NCI-H146 treated with DMSO at 0.1 percent for 48 hours (cell line): ENCODE measurements at regions not wholly inside any gene's neighbourhood (a gene's known extent, or its start where the extent isn't known, plus 50 kb on each side); places are given as distances from the start of the nearest gene placed in this dataset.

Experiments
- DNase-seq: peaks from one replicate; lab custom pipeline; 2025; ENCODE audit not compliant: unreplicated experiment; lab: John Stamatoyannopoulos, UW

- no peak for DNase-seq
Measured at GRCh38 chr6:137357263-137357947, 136.8 kb downstream of the OLIG3 start.

- no peak for DNase-seq
Measured at GRCh38 chr6:137353842-137354397, 134.7 kb upstream of the IFNGR1 start.

DNA sequence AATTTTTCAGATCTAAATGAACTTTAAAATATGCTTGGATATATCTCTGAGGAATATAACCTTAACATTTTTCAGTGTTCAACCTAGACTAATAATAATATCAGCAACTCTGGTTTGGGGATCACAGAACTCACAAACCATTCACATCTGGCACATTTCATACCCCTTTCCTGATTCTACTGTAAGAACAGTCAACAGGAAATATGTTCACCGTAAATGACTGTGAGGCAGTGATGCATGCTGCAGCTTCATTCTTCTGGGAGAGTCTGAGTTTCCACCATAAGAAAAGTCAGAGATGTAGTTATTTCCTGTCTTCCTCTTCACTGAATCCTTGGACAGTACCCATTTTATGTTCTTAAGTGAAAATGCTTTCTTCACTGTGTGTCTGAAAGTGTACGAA, 134.2 kb upstream of the IFNGR1 start:
- DNase-seq, result no peak

DNA sequence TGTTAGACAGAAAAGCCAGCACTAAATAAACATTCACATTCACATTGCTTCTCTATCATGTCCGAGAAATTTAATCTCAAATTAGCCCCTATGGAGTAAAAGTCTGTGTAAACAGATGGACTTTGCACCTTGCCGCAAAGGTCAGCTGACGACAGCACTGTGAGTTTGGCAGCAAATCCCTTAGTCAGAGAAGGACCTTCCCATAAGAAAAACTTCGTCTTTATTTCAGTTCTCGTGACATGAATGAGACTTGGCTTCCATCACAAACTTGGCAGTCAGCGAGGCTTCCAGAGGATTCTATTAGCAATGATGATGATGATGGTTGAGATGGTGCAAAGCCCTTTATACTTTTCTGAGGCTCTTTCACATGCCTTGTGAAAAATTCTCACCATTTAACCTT, 133.7 kb upstream of the IFNGR1 start:
- DNase-seq, result no peak

GRCh38 chr6:137351890-137352289, 132.7 kb upstream of the IFNGR1 start:
- DNase-seq, result no peak

DNA sequence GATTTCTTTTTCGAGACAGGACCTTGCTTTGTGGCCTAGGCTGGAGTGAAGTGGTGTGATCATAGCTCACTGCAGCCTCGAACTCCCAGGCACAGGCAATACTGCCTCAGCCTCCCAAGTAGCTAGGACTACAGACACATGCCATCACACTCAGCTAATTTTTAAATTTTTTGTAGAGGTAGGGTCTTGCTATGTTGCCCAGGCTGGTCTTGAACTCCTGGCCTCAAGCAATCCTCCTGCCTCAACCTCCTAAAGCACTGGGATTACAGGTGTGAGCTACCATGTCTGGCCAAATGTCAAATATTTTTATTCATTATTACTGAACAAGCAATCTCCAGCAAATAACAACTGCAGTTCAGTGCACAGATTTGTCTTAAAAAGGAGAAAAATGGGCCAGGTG, 131.7 kb upstream of the IFNGR1 start:
- DNase-seq, result no peak

DNA sequence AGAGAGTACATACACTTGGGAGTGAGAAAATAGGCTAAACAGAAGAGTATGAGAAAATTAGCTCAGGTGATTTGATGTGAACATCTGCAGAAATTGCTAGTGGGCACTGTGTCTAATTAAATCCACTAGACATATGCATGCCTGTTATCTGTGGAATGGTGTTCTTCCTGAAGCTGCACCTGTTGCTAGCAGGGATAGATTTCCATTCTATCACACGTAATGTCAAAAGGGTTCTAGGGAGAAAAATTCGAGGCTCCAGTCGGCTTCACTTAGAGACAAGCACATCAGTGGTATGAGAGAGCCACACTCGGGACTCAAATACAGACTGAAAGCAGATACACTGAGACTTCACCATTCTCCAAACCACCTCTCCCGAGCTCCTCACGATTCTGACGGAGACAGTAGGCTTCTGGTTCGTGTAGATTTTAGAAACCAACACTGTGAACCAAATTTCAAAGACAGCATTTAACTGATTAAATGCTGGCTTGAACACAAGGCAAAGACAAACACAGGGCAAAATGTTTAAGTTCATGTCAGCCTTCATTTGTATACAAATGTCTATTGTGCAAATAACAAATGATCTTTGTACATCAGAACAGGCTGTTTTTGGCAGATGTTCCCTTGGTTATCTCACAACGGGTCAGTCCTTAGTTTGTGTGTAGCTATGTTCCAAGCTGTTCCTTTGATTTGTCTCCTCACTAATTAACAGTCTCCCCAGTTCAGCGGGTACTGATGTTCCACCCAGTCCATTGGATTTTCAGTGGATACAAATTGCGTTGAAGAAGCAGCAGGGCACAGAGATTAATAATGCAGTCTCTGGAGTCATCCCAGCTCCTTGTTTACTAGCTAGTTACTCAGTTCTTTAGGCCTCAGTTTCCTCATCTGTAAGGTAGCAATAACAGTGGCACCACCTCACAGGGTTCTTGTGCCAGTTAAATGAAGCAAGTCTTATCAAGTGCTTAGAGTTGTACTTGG, 131.0 kb upstream of the IFNGR1 start:
- no peak for DNase-seq

GRCh38 chr6:137348777-137349176, 129.6 kb upstream of the IFNGR1 start:
- DNase-seq, result no peak

DNA sequence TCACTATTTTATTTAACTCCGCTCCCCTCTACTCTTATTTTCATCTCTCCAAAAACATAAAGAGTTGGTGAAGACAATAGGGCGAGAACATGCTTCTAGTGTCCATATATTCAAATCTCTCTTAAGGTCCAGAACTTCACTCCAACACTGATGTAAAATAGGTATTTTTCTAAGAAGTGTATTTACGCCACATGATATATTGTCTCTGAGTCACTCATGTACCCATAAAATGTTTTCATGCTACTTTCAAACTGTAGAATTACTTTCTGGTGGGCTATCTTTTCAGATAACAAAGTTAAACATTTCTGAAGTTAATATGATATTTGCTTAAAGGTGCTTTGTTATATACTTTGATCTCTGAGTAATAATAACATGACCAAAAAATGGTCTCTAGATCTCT, 124.1 kb upstream of the IFNGR1 start:
- DNase-seq, result no peak

- no peak for DNase-seq
Measured at GRCh38 chr6:137342607-137343190, 123.5 kb upstream of the IFNGR1 start.

- DNase-seq, result no peak
Measured at GRCh38 chr6:137341681-137342195, 122.6 kb upstream of the IFNGR1 start.

GRCh38 chr6:137339929-137340559, 120.9 kb upstream of the IFNGR1 start:
- no peak for DNase-seq

- no peak for DNase-seq
Measured at GRCh38 chr6:137334884-137335283, 115.7 kb upstream of the IFNGR1 start.

DNA sequence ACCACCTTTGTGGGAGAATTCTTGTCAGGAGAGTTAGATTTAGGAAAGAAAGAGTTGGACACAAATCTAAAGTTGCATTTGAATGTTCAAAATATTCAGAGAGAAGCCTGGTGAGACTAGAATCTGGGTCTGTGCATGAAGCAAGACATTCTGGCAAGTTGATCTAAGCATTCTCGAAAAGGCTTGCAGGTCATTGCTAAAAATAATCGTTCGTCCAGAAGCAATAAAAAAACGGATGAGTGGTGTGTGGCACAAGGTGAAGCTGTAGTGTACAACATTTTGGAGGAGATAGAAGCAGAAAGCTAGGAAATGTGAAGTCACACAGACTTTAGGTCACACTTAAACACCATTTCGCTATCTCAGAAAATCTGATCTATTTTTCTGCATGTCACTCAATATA, 114.9 kb upstream of the IFNGR1 start:
- no peak for DNase-seq

- no peak for DNase-seq
Measured at GRCh38 chr6:137332637-137333280, 113.6 kb upstream of the IFNGR1 start.

DNA sequence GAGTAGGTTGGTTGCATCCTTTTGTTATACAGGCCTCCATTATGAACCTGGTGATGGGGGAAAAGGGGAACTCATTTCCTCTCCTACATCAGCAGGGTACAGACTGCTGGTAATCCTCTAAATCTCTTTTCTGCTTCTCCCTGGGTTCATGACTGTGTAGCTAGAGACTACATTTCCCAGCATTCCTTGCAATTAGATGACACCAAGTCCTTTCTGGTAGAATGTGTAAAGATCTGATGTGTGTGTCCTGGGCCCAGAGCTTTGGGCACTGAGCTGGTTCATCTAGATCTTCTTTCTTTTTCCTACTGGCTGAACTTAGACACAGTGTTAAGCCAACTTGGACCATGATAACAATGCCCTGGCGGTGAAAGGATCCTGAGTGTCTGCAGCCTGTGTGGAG, 104.7 kb upstream of the IFNGR1 start:
- DNase-seq, result no peak

GRCh38 chr6:137320271-137320670, 101.1 kb upstream of the IFNGR1 start:
- DNase-seq, result no peak

GRCh38 chr6:137316626-137317025, 97.4 kb upstream of the IFNGR1 start:
- DNase-seq, result no peak

DNA sequence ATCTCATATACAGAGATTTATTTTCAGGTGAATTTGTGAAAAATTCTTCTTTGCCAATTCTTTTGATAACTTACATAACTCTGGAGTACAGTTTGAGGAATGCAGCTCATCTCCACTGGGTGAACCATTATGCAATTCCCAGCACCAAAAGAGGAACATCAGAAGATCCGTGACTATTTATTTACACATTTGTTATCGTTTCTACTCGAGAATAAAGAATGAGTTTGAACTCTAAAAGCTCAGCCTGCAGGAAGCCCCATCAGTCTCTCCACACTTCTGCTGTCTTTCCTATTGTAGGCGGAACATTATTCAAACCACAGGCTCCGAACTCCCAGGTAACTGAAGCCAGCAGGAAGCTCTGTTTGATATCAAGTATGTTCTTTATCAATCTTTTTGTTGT, 95.9 kb upstream of the IFNGR1 start:
- DNase-seq, result no peak
